Natural killer cell treated with Interleukin-12 subunit alpha and Interleukin-12 subunit beta and Interleukin-15 and Interleukin-18, amount 100 ng/mL, for 72 hours (primary cell): ENCODE measurements at regions not wholly inside any gene's neighbourhood (a gene's known extent, or its start where the extent isn't known, plus 50 kb on each side); places are given as distances from the start of the nearest gene placed in this dataset.
A peak's percentile ranks its signal among the peaks of the same experiment; 100 is the strongest.
"Not testable (repeated sequence)": the region's sequence is repeated elsewhere in the genome, so short reads cannot be mapped to it uniquely, and the experiment has no call there.

ENCODE experiments used
- ATAC-seq, 2 donors: fragments of 150-1000 bp; cut with Tn5 transposase in 1 of 2; sonication (Bioruptor Pico), chemical (Tn5 transposase) in 1 of 2; 2 replicates each; pipeline ENCODE4 v1.10.0; 2021
- DNase-seq: peaks from one replicate; pipeline ENCODE4 v3.0.0; 2022; ENCODE audit warnings: low spot score
- H3K27ac Mint-ChIP-seq, 2 donors: 1 replicate in 1 of 2; 2 replicates in 1 of 2; pipeline ENCODE4 v1.8.0; 2022; ENCODE audit warnings: mixed read lengths in 2 of 2, mild to moderate bottlenecking in 1 of 2, moderate library complexity in 1 of 2
- H3K27me3 Mint-ChIP-seq, 2 donors: 1 replicate in 1 of 2; 2 replicates in 1 of 2; pipeline ENCODE4 v1.8.0; 2022; ENCODE audit warnings: mixed read lengths in 2 of 2
- H3K36me3 Mint-ChIP-seq: one replicate; pipeline ENCODE4 v1.8.0; 2022; ENCODE audit warnings: mixed read lengths
- H3K4me1 Mint-ChIP-seq, 2 donors: 1 replicate in 1 of 2; 2 replicates in 1 of 2; pipeline ENCODE4 v1.8.0; 2022; ENCODE audit warnings: low read depth in 2 of 2, mixed read lengths in 2 of 2, mild to moderate bottlenecking in 1 of 2
- H3K4me3 Mint-ChIP-seq: one replicate; pipeline ENCODE4 v1.8.0; 2022; ENCODE audit warnings: mixed read lengths
- H3K9me3 Mint-ChIP-seq: 2 replicates; pipeline ENCODE4 v1.8.0; 2022; ENCODE audit warnings: mixed read lengths

GRCh38 chr1:181318858-181319235 is 164.5 kb upstream of the CACNA1E start:
- H3K36me3 Mint-ChIP-seq = no peaks in the 10 kb centered on the region
- DNase-seq (no peak), ATAC-seq (no peak)
- H3K27ac Mint-ChIP-seq = no peak overlapping the region
- no peaks in the 10 kb centered on the region for H3K4me1 Mint-ChIP-seq
- peaks cover 39 to 68% of the 10 kb centered on the region in 2 donors for H3K27me3 Mint-ChIP-seq
- no peak overlapping the region for H3K4me3 Mint-ChIP-seq
- no peaks in the 10 kb centered on the region for H3K9me3 Mint-ChIP-seq

GRCh38 chr1:181319907-181320306 is 163.4 kb upstream of the CACNA1E start:
- Mint-ChIP-seq H3K27ac (no peak overlapping the region), H3K36me3 (no peaks in the 10 kb centered on the region), H3K27me3 (peaks cover 31 to 63% of the 10 kb centered on the region in 2 donors), H3K9me3 (no peaks in the 10 kb centered on the region), H3K4me1 (no peaks in the 10 kb centered on the region), H3K4me3 (no peak overlapping the region)
- no peak for DNase-seq
- no peak for ATAC-seq

- Mint-ChIP-seq H3K4me3 (no peak overlapping the region), H3K27ac (no peak overlapping the region), H3K36me3 (no peaks in the 10 kb centered on the region), H3K27me3 (peaks cover 14 to 48% of the 10 kb centered on the region in 2 donors), H3K4me1 (no peaks in the 10 kb centered on the region), H3K9me3 (no peaks in the 10 kb centered on the region)
- no peak for DNase-seq
- ATAC-seq = peak; percentile 25 to 41
Observed at GRCh38 chr1:181324797-181325616, 158.3 kb upstream of the CACNA1E start.

GRCh38 chr1:181325765-181326164 is 157.6 kb upstream of the CACNA1E start:
- H3K27me3 Mint-ChIP-seq = peaks cover 12 to 42% of the 10 kb centered on the region in 2 donors
- H3K36me3 Mint-ChIP-seq, DNase-seq, H3K27ac Mint-ChIP-seq, H3K9me3 Mint-ChIP-seq, H3K4me3 Mint-ChIP-seq, H3K4me1 Mint-ChIP-seq, ATAC-seq: not testable (repeated sequence)

GRCh38 chr1:181326348-181326747 is 157.0 kb upstream of the CACNA1E start:
- no peak overlapping the region for H3K4me3 Mint-ChIP-seq
- peaks cover 10 to 37% of the 10 kb centered on the region in 2 donors for H3K27me3 Mint-ChIP-seq
- DNase-seq = no peak
- H3K9me3 Mint-ChIP-seq = no peaks in the 10 kb centered on the region
- no peaks in the 10 kb centered on the region for H3K4me1 Mint-ChIP-seq
- ATAC-seq = no peak
- no peaks in the 10 kb centered on the region for H3K36me3 Mint-ChIP-seq
- no peak overlapping the region for H3K27ac Mint-ChIP-seq

- no peak for ATAC-seq
- H3K27ac Mint-ChIP-seq = no peak overlapping the region
Observed at GRCh38 chr1:181327796-181328195, 155.5 kb upstream of the CACNA1E start.

GRCh38 chr1:181334724-181335123 is 148.6 kb upstream of the CACNA1E start:
- ATAC-seq (peak in 1 of 2 donors; percentile 62), DNase-seq (no peak)
- H3K4me1 Mint-ChIP-seq = no peaks in the 10 kb centered on the region
- no peak overlapping the region for H3K27ac Mint-ChIP-seq
- H3K4me3 Mint-ChIP-seq = no peak overlapping the region
- H3K27me3 Mint-ChIP-seq = peaks cover 0 to under 1% of the 10 kb centered on the region in 2 donors
- no peaks in the 10 kb centered on the region for H3K36me3 Mint-ChIP-seq
- peaks cover 4% of the 10 kb centered on the region for H3K9me3 Mint-ChIP-seq

More at GRCh38 chr1:181327796-181328195, 155.5 kb upstream of the CACNA1E start:
- DNase-seq = no peak
- Mint-ChIP-seq H3K9me3 (no peaks in the 10 kb centered on the region), H3K36me3 (no peaks in the 10 kb centered on the region), H3K4me1 (no peaks in the 10 kb centered on the region), H3K27me3 (peaks cover 10 to 37% of the 10 kb centered on the region in 2 donors), H3K4me3 (no peak overlapping the region)

- DNase-seq (no peak), ATAC-seq (peak in 1 of 2 donors; percentile 11)
- H3K4me1 Mint-ChIP-seq = no peaks in the 10 kb centered on the region
- H3K4me3 Mint-ChIP-seq = no peak overlapping the region
- no peak overlapping the region for H3K27ac Mint-ChIP-seq
- H3K27me3 Mint-ChIP-seq = peaks cover 0 to 2% of the 10 kb centered on the region in 2 donors
- peaks cover 4% of the 10 kb centered on the region for H3K9me3 Mint-ChIP-seq
- no peaks in the 10 kb centered on the region for H3K36me3 Mint-ChIP-seq
Observed at GRCh38 chr1:181335631-181336030, 147.7 kb upstream of the CACNA1E start.

GRCh38 chr1:181341026-181341632 is 142.2 kb upstream of the CACNA1E start:
- H3K27me3 Mint-ChIP-seq = peaks cover 8 to 40% of the 10 kb centered on the region in 2 donors
- H3K36me3 Mint-ChIP-seq = no peaks in the 10 kb centered on the region
- H3K4me3 Mint-ChIP-seq = no peak overlapping the region
- H3K4me1 Mint-ChIP-seq = no peaks in the 10 kb centered on the region
- ATAC-seq (no peak), DNase-seq (no peak)
- peaks cover 4% of the 10 kb centered on the region for H3K9me3 Mint-ChIP-seq
- H3K27ac Mint-ChIP-seq = no peak overlapping the region

GRCh38 chr1:181344091-181344490 is 139.2 kb upstream of the CACNA1E start:
- Mint-ChIP-seq H3K27me3 (peaks cover 8 to 40% of the 10 kb centered on the region in 2 donors), H3K4me3 (no peak overlapping the region), H3K9me3 (no peaks in the 10 kb centered on the region), H3K4me1 (no peaks in the 10 kb centered on the region), H3K27ac (no peak overlapping the region), H3K36me3 (no peaks in the 10 kb centered on the region)
- no peak for ATAC-seq
- DNase-seq = no peak

- ATAC-seq (no peak), DNase-seq (no peak)
- Mint-ChIP-seq H3K27me3 (peaks cover 8 to 40% of the 10 kb centered on the region in 2 donors), H3K9me3 (no peaks in the 10 kb centered on the region), H3K4me3 (no peak overlapping the region), H3K27ac (no peak overlapping the region), H3K36me3 (no peaks in the 10 kb centered on the region), H3K4me1 (no peaks in the 10 kb centered on the region)
Observed at GRCh38 chr1:181345146-181345545, 138.2 kb upstream of the CACNA1E start.

GRCh38 chr1:181347495-181348390 is 135.6 kb upstream of the CACNA1E start:
- H3K36me3 Mint-ChIP-seq = no peaks in the 10 kb centered on the region
- H3K4me1 Mint-ChIP-seq = no peaks in the 10 kb centered on the region
- no peak overlapping the region for H3K27ac Mint-ChIP-seq
- ATAC-seq (no peak), DNase-seq (no peak)
- H3K9me3 Mint-ChIP-seq = no peaks in the 10 kb centered on the region
- no peak overlapping the region for H3K4me3 Mint-ChIP-seq
- peaks cover 0 to 16% of the 10 kb centered on the region in 2 donors for H3K27me3 Mint-ChIP-seq

- peak in 1 of 2 donors; percentile 28 for ATAC-seq
- no peaks in the 10 kb centered on the region for H3K36me3 Mint-ChIP-seq
- H3K27ac Mint-ChIP-seq = no peak overlapping the region
- no peak for DNase-seq
- no peak overlapping the region for H3K4me3 Mint-ChIP-seq
- peaks cover 0 to 8% of the 10 kb centered on the region in 2 donors for H3K27me3 Mint-ChIP-seq
- no peaks in the 10 kb centered on the region for H3K4me1 Mint-ChIP-seq
- no peaks in the 10 kb centered on the region for H3K9me3 Mint-ChIP-seq
Observed at GRCh38 chr1:181349512-181349911, 133.8 kb upstream of the CACNA1E start.
